ENCODE measurements at regions not wholly inside any gene's neighbourhood (a gene's known extent, or its start where the extent isn't known, plus 50 kb on each side); places are given as distances from the start of the nearest gene placed in this dataset.

DNA sequence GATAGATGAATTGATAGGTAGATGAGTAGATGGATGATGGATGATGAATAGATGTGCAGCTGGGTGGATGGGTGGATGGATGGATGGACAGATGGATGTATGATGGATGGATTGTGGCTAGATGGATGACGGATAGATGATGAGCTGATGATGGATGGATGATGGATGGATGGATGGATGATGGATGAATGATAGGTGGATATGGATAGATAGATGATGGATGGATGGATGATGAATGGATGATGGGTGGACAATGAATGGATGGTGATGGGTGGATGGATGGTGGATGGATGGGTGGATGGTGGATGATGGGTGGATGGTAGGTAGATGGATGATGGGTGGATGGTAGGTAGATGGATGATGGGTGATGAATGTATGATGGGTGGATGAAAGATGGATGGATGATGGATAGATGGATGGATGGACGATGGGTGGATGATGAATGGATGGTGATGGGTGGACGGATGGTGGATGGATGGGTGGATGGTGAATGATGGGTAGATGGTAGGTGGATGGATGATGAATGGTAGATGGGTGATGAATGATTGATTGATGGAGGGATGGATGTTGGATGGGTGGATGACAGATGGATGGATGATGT lies 1261.7 kb downstream of the BRD1 start:
- no peak for DNase-seq

- no peak for DNase-seq
These were observed 1262.7 kb downstream of the BRD1 start for GRCh38 chr22:48564995-48565394.

GRCh38 chr22:48563966-48564330 lies 1263.7 kb downstream of the BRD1 start:
- DNase-seq: no peak

GRCh38 chr22:48563118-48563965 lies 1264.3 kb downstream of the BRD1 start:
- no peak for DNase-seq

- DNase-seq: no peak
These were observed 1266.0 kb downstream of the BRD1 start for GRCh38 chr22:48561676-48562075.

DNA sequence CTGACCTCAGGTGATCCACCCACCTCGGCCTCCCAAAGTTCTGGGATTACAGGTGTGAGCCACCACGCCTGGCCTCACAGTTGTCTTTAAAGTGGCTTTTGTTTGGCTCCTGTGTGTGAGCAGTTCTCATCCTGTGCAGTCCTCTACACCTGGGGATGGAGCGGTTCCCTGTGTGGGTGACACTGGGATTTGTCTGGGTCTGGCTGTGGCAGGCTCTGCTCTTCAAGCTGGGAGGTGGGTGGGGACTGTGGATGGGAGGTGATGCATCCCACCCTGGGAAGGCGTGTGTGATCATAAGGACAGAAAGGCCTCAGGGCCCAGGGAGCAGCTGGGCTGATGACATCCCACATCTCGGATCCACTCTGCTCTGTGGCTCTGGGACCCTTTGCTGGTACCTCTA lies 1266.8 kb downstream of the BRD1 start:
- DNase-seq: no peak

DNA sequence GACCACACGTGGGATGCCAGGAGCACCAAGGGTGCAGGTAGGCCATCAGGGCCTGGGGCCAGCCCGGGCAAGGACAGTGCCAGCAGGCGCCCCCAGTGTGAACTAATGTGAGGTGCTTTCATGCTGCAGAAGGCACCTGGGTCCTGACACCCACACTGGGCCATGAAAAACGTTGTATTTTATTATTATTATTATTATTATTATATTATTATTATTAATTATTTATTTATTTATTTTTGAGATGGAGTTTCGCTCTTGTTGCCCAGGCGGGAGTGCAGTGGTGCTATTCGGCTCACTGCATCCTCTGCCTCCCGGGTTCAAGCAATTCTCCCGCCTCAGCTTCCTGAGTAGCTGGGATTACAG lies 1267.3 kb downstream of the BRD1 start:
- DNase-seq: no peak

DNA sequence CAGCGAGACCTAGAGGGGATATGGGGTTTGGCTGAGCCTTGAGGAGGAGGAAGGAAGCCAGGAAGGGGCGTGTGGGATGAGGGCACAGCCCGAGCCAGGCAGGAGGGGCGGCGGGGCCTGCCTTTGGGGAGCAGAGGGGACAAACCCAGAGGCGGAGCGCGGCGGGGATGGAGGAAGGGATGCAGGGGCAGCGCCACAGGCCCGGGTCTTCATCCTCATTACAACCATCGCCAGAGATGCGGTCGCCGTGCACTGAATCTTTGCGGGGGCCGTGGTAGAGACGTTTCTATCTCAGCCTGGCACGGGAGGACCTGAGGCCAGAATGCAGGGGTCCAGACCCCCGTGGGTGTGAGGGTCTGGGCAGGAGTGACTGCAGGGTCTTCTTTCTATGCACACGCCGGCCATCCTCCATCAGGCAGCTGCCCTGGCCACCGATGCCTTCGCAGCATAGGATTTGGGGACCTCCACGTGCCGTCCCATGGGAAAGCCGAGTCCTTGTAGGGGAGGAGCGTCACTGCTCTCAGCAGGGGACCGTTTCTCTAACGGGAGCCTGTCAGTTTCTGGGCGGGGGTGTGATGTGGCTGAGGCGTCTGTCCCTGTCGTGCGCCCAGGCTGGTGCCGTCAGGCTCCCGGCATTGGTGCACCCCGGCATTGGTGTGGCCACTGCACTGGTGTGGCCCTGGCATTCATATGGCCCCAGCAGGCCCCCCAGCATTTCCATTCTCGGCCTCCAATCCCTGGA lies 1267.9 kb downstream of the BRD1 start:
- DNase-seq: no peak

GRCh38 chr22:48558606-48559402 lies 1268.9 kb downstream of the BRD1 start:
- no peak for DNase-seq

DNA sequence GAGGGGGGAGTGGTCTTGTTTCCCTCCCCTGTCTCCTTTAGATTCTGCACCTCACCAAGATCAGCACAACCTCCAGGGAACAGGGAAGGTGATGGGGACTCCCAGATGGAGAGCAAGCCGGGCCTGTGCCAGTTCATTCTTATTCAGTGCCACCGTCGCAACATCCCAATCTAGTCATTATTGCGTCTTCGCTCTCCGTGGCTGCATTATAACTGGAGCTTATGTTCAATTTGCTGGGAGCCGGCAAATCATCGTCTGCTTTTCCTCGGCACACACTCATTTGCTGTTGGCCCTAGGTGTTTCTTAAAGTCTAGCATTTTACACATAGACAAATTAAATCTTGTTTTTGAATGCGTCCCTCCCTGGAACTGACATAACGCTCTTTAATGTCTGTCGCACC lies 1269.7 kb downstream of the BRD1 start:
- no peak for DNase-seq

GRCh38 chr22:48557473-48557872 lies 1270.2 kb downstream of the BRD1 start:
- no peak for DNase-seq

DNA sequence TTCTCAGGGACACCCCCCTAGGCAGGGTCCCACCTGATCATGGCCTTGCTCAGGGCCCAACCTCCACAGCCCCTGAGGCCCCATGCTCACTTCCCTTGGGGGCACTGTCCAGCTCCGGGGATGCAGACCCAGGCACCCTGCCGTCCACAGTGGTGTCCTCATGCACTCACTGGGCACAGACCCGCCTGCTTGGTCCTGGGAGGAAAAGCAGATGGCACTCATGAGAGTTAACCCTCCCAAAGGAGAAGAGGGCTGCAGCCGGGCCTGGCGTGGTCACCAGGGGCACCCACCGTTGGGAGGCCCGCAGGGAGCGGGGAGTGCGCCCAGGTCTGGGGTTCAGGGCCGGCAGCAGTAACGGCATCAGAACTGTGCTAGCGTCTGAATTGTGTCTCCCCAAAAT lies 1270.9 kb downstream of the BRD1 start:
- no peak for DNase-seq

GRCh38 chr22:48556222-48556621 lies 1271.5 kb downstream of the BRD1 start:
- no peak for DNase-seq

DNA sequence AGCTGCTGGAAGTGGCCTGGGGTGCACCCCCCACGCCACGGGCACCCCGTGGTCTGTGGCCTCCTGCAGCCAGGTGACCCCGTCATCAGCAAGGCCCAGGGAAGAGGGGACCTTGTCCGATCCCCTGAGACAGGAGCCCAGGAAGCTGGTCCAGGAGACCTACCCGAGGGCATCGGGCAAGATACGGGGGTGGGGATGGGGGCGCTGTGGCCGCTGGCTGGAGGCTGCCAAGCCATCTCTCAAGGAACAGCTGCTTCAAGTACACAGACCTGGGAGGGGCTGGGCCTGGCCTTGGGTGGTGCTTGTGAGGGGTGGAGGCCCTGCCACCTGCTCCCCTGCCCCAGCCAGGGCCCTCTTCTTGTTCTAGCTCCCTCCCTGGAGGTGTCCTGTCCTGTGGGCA lies 1272.1 kb downstream of the BRD1 start:
- no peak for DNase-seq

- no peak for DNase-seq
These were observed 1272.6 kb downstream of the BRD1 start for GRCh38 chr22:48554893-48555572.

DNA sequence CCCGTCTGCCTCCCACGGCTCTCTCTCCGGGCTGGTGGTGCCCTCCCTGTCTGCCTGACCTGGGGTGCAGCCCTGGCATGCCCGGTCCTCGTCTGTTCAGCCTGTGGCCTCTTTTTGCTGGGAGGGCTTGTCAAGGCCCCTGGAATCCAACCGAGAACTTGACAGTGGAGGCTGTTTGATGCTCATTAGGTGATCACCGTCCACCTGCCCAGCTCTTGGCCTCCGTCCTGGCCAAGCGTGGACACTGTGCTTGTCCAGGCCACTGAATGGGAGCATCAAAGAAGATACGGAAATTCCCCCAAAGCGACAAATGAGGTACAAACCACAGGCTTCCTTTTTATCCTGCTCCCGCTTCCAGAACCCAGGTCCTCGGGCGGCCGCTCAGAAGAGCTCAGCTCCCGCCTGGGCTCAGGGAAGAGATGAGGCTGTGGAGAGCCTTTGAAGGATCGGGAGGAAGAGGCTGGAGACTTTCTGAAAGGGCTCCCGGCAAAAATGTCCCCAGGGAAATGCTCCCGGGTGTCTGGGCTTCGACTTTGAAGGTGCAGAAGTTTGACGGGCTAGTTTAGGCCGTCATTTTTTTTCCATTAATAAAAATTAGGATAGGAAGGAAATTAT lies 1273.9 kb downstream of the BRD1 start:
- DNase-seq: no peak

DNA sequence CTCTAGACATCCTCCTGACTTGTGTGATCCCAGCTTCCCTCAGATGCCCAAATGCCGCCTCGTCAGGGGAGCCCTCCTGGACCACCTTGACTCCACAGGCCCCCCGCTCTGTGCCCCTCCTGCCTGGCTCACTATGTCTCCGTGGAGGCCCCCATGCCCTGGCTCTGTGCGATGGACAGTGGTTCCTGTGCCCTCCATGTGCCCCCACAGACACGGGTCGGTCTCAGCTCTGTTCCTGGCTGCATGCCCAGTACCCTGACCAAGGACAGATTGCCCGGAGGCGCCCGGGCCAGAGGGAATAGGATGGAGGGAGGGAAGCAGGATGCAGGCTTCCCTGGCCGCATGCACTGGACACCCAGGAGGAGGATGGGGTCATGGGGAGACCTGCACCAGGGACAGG lies 1274.6 kb downstream of the BRD1 start:
- DNase-seq: no peak

DNA sequence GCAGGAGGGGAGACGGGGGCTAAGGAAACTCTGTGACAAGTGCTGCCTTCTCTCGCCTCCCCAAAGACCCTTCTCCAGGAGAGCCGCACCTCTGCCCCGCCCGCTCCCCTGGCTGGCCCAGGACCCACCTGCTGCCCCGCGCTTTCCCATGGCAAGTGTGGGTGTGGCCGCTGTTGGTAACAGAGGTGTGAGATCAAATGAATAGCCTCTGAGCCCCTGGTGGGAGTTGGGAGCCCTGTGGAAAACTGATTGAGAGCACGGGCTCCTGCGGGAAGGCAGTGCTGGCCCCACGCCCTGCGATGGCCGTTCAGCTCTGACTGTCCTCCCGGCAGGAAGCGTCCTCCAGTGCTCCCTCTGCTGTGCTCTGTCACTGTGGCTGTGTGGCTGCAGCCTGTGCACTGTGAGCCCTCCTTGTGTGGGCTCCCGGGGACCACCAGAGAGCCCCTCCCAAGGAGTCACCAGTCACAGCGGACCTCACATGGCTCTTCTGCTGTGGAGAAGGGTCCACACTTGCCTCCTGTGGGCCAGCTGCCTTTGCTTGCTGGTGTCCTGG lies 1275.9 kb downstream of the BRD1 start:
- DNase-seq: no peak

- no peak for DNase-seq
These were observed 1276.6 kb downstream of the BRD1 start for GRCh38 chr22:48551061-48551460.

DNA sequence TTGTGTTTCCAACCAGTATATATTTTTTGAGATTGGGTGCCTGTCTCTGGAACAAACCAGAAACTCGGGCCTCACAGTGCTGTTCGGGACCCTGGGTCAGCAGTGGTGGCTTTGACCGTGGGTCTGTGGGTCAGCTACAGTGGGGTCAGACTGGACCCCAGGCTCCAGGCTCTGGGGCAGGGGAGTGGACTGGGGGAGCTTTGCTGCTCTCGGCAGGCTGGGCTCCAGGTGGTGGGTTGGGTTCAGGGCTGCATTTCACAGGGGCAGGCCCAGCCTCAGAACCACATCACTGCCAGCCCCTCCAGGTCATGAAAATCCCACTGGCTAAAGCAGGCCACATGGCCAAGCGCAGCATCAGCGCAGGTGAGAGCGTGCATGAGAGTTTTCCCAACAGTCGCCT lies 1279.3 kb downstream of the BRD1 start:
- no peak for DNase-seq

DNA sequence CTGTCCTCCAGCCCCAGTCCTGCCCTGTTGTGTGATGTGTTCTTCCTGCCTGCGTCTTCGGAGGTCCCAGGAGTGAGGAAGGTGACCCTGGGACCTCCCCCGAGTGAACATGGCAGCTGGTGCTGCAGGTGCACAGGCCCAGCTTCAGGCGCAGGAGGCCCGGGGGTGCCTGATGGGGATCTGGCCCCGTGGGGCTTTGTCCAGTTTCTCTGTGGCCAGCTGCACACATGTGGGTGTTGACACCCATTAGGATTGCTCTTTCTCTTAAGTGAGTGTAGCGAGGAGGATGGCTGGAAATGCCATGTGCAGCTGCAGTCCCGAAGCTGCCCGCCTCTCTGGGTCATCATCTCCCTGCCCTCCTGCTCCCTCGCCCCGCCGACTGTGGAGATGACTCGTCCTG lies 1279.7 kb downstream of the BRD1 start:
- no peak for DNase-seq
